ENCODE measurements at regions not wholly inside any gene's neighbourhood (a gene's known extent, or its start where the extent isn't known, plus 50 kb on each side); places are given as distances from the start of the nearest gene placed in this dataset.

DNA sequence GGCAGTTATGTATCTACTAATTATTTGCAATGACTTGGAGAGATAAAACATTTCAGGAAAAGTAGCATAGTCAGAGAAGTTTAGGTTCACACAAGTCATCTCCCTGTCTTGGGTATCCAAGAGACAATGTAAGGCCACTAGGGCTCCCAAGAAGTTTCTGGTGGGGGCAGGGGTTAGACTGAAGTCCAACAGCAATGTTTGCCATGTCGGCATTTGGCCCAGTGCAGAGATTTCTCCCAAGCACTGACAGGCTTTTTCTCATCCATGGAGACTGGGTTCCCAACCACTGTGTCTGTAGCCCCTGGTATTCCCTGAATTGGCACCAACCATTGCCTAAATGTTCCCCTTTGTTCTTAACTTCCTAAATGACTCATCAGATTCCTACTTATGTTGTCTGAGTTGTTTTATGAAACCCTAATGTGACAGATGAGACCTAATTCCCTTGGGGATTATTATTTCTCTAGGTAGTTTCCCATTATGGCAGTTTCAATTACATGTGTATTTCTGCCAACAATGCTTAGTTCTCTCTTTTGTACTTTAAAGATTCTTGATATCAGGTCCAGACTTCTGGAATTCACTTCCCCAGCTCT lies 103.6 kb upstream of the EGFLAM start:
- H3K79me2 ChIP-seq: no peaks in the 10 kb centered on the region
- no peaks in the 10 kb centered on the region for H3K36me3 ChIP-seq (ENCODE audit: control insufficient read depth, insufficient read depth, low read length)
- H3K27me3 ChIP-seq (ENCODE audit: control insufficient read depth, insufficient read depth, low read length): no peaks in the 10 kb centered on the region
- no peaks in the 10 kb centered on the region for H3K9me3 ChIP-seq (ENCODE audit: control insufficient read depth, low read length)
- H3K4me3 ChIP-seq (ENCODE audit: low read depth, low read length): no peak overlapping the region
- no peak overlapping the region for H2AFZ ChIP-seq
- TF ChIP-seq, protein P1, sequence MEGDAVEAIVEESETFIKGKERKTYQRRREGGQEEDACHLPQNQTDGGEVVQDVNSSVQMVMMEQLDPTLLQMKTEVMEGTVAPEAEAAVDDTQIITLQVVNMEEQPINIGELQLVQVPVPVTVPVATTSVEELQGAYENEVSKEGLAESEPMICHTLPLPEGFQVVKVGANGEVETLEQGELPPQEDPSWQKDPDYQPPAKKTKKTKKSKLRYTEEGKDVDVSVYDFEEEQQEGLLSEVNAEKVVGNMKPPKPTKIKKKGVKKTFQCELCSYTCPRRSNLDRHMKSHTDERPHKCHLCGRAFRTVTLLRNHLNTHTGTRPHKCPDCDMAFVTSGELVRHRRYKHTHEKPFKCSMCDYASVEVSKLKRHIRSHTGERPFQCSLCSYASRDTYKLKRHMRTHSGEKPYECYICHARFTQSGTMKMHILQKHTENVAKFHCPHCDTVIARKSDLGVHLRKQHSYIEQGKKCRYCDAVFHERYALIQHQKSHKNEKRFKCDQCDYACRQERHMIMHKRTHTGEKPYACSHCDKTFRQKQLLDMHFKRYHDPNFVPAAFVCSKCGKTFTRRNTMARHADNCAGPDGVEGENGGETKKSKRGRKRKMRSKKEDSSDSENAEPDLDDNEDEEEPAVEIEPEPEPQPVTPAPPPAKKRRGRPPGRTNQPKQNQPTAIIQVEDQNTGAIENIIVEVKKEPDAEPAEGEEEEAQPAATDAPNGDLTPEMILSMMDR (IDR thresholded peaks at IDR 0.05): no peak
- no peak overlapping the region for H3K4me2 ChIP-seq (ENCODE audit: low read length)
- H3K4me1 ChIP-seq: no peaks in the 10 kb centered on the region
- H3K27ac ChIP-seq: no peak overlapping the region
- no peak overlapping the region for H3K9ac ChIP-seq

DNA sequence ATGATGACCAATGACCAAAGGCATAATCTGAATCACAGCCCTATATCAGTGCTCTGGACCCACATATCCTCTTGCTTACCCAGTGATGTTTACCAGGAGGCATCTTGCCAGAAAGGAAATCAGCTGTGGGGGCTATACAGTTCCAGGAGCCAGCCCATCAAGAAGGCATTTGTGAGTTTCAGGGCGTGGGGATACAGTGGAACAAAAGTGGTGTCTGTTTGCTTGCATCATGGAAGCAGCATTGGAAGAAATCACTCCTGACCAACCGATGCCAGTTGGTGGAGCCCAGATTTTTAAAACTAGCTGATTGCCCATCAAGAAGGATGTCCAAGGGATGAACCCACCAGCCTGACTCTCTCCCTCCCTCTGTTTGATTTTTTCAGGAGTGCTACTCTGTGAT lies 106.5 kb upstream of the EGFLAM start:
- H3K4me3 ChIP-seq (ENCODE audit: low read depth, low read length): no peak overlapping the region
- no peak overlapping the region for H2AFZ ChIP-seq
- H3K27me3 ChIP-seq (ENCODE audit: control insufficient read depth, insufficient read depth, low read length): no peaks in the 10 kb centered on the region
- H3K9me3 ChIP-seq (ENCODE audit: control insufficient read depth, low read length): no peaks in the 10 kb centered on the region
- no peaks in the 10 kb centered on the region for H3K36me3 ChIP-seq (ENCODE audit: control insufficient read depth, insufficient read depth, low read length)
- TF ChIP-seq, protein P1 (IDR thresholded peaks at IDR 0.05): no peak
- H3K4me2 ChIP-seq (ENCODE audit: low read length): no peak overlapping the region
- H3K9ac ChIP-seq: no peak overlapping the region
- no peaks in the 10 kb centered on the region for H3K4me1 ChIP-seq
- no peak overlapping the region for H3K27ac ChIP-seq
- H3K79me2 ChIP-seq: no peaks in the 10 kb centered on the region

DNA sequence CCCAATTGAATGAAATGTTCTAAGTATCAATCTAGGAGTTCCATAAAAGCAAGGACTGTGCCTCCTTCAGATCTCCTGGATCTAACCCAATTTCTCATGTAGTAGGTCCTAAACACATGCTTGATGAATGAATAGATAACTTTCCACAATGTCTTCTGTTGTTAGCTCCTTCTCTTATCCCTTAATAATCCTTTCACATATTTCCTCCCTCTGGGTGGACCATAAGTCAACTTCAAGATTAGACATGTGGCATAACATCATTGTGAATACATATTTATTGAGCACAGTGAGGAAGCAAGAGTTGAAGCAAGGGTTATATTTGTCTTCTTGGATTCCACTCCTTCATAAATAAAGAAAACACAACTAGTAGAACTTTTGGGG lies 108.6 kb upstream of the EGFLAM start:
- Histone ChIP-seq H3K4me3 (ENCODE audit: low read depth, low read length) (no peak overlapping the region), H3K79me2 (no peaks in the 10 kb centered on the region), H3K9ac (no peak overlapping the region), H3K9me3 (ENCODE audit: control insufficient read depth, low read length) (no peaks in the 10 kb centered on the region), H3K36me3 (ENCODE audit: control insufficient read depth, insufficient read depth, low read length) (no peaks in the 10 kb centered on the region), H3K4me2 (ENCODE audit: low read length) (no peak overlapping the region), H3K27ac (no peak overlapping the region), H3K4me1 (no peaks in the 10 kb centered on the region), H2AFZ (no peak overlapping the region), H3K27me3 (ENCODE audit: control insufficient read depth, insufficient read depth, low read length) (no peaks in the 10 kb centered on the region)
- TF ChIP-seq, protein P1 (IDR thresholded peaks at IDR 0.05): no peak

DNA sequence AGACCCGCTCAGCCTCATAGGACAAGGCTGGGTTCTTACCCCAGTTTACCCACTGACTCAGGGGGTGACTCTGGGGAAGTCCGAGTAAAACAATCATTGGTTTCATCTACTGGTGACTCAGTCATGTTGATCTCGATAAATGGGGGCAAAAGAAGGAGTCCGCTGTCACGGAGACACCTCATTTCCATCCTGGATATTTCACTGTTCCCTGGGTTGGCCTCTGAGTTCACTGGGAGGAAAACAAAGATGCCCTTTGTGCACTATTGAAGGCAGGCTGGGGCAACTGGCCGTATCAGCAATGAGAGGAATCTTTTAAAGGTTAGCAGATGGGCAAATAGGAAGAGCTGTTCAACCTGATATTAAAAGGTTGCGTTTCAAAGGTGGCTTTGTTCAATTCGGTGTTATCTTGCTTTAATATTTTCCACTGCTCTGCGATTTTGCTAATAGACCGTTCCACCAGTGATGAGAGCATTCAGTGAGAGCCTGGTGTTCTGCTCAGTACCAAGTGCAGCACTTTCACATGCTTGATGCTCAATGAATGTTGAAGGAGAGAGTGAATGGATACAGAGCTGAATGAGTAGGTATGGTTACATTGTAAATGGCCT lies 110.2 kb upstream of the EGFLAM start:
- TF ChIP-seq, protein P1 (IDR thresholded peaks at IDR 0.05): no peak
- no peak overlapping the region for H3K4me2 ChIP-seq (ENCODE audit: low read length)
- no peaks in the 10 kb centered on the region for H3K27me3 ChIP-seq (ENCODE audit: control insufficient read depth, insufficient read depth, low read length)
- no peak overlapping the region for H3K27ac ChIP-seq
- H3K9me3 ChIP-seq (ENCODE audit: control insufficient read depth, low read length): no peaks in the 10 kb centered on the region
- no peaks in the 10 kb centered on the region for H3K4me1 ChIP-seq
- no peak overlapping the region for H2AFZ ChIP-seq
- H3K79me2 ChIP-seq: no peaks in the 10 kb centered on the region
- no peaks in the 10 kb centered on the region for H3K36me3 ChIP-seq (ENCODE audit: control insufficient read depth, insufficient read depth, low read length)
- H3K4me3 ChIP-seq (ENCODE audit: low read depth, low read length): no peak overlapping the region
- no peak overlapping the region for H3K9ac ChIP-seq

DNA sequence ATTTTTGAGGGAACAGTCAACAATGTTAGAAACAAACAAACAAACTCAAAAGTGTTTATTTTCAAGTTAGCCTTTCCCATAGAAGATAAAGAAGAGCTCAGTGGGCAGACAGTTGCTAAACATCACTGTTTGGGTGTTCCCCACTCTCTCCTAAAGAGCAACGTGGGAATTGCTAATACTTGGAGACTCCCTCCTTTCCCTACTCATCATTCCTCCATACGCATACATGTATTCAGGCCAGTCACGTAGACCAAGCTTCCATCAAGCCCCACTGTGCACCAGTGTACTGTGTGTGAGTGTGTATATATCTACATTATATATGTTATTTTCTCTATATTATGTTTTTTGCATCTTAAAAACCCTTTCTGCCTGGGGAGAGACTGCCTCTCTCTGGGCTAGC lies 115.0 kb upstream of the EGFLAM start:
- H3K27ac ChIP-seq: no peak overlapping the region
- no peaks in the 10 kb centered on the region for H3K36me3 ChIP-seq (ENCODE audit: control insufficient read depth, insufficient read depth, low read length)
- H2AFZ ChIP-seq: no peak overlapping the region
- TF ChIP-seq, protein P1 (IDR thresholded peaks at IDR 0.05): no peak
- H3K9ac ChIP-seq: no peak overlapping the region
- H3K4me3 ChIP-seq (ENCODE audit: low read depth, low read length): no peak overlapping the region
- no peaks in the 10 kb centered on the region for H3K9me3 ChIP-seq (ENCODE audit: control insufficient read depth, low read length)
- no peaks in the 10 kb centered on the region for H3K4me1 ChIP-seq
- no peaks in the 10 kb centered on the region for H3K27me3 ChIP-seq (ENCODE audit: control insufficient read depth, insufficient read depth, low read length)
- no peaks in the 10 kb centered on the region for H3K79me2 ChIP-seq
- H3K4me2 ChIP-seq (ENCODE audit: low read length): no peak overlapping the region
